ENCODE measurements at regions not wholly inside any gene's neighbourhood (a gene's known extent, or its start where the extent isn't known, plus 50 kb on each side); places are given as distances from the start of the nearest gene placed in this dataset.
"Not testable (repeated sequence)": the region's sequence is repeated elsewhere in the genome, so short reads cannot be mapped to it uniquely, and the experiment has no call there.

- DNase-seq (ENCODE audit: low spot score), result no peak
Measured at GRCh38 chr10:8280946-8281345, 226.5 kb downstream of the GATA3 start.

- no peak for DNase-seq (ENCODE audit: low spot score)
Measured at GRCh38 chr10:8282340-8282739, 227.9 kb downstream of the GATA3 start.

- no peak for DNase-seq (ENCODE audit: low spot score)
Measured at GRCh38 chr10:8283166-8283905, 228.8 kb downstream of the GATA3 start.

DNA sequence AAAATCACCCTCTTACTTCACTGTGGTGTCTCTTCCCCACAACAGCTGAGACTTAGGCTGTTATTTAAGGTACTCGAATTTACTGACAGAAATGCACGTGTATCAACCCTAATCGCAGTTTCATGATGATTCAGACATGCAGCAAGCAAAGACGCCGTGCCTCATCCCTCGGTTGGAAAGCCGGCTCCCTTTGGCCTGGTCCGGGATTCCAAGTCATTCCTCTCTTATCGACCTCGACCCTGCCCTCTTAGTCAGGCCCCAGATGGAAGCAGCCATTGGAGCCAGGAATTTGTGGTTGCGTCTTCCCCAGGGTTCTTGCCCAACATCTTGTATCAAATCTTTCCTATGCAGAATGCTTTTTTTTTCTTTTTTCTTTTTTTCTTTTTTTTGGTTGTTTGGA is 229.5 kb downstream of the GATA3 start:
- no peak for DNase-seq (ENCODE audit: low spot score)

DNA sequence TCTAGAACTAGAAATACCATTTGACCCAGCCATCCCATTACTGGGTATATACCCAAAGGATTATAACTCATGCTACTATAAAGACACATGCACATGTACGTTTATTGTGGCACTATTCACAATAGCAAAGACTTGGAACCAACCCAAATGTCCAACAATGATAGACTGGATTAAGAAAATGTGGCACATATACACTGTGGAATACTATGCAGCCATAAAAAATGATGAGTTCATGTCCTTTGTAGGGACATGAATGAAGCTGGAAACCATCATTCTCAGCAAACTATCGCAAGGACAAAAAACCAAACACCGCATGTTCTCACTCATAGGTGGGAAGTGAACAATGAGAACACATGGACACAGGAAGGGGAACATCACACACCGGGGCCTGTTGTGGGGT is 231.5 kb downstream of the GATA3 start:
- DNase-seq (ENCODE audit: low spot score), result not testable (repeated sequence)

DNA sequence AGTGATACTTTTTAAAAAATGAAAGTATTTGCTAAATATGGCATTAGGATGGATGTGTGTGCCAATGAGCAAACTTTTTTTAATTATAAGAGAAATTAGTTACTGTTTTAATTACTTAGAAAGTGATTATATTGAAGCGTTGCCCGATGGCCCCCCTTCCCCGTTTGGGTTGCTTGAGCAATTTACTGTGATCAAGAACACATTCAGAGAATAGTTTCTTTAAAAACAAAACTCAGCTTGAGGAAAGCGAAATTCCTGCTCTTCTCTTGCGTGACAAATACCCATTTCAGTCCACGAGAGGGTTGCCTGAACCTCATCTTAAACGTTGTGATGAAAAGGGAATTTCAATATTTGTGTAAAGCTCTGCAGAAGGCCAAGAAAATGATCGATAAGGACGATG is 234.1 kb downstream of the GATA3 start:
- no peak for DNase-seq (ENCODE audit: low spot score)

- DNase-seq (ENCODE audit: low spot score), result no peak
Measured at GRCh38 chr10:8289186-8289924, 234.9 kb downstream of the GATA3 start.

DNA sequence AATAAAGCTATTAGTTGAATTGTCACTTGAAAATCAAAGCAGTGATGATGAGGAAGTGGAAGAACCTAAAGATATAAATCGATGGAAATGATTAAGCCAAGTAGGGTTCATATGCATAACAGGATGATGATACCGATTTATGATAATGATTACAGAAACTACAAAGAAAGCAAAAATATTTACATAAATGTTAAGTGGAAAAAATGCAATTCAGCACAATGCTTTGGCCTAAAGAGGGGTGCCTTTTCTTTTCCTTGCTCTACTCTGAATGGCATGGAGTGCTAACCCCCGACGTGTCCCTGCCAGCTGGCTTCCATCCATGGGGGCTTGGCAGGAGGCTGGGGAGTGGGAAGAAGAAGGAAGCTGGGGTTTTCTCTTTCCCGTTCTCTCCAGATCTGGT is 240.3 kb downstream of the GATA3 start:
- DNase-seq (ENCODE audit: low spot score), result no peak

- DNase-seq (ENCODE audit: low spot score), result no peak
Measured at GRCh38 chr10:8295311-8295710, 240.8 kb downstream of the GATA3 start.

GRCh38 chr10:8296090-8296733 is 241.7 kb downstream of the GATA3 start:
- no peak for DNase-seq (ENCODE audit: low spot score)

- no peak for DNase-seq (ENCODE audit: low spot score)
Measured at GRCh38 chr10:8296734-8297101, 242.2 kb downstream of the GATA3 start.

GRCh38 chr10:8297107-8297506 is 242.6 kb downstream of the GATA3 start:
- DNase-seq (ENCODE audit: low spot score), result no peak

GRCh38 chr10:8297959-8298358 is 243.5 kb downstream of the GATA3 start:
- DNase-seq (ENCODE audit: low spot score), result no peak

- no peak for DNase-seq (ENCODE audit: low spot score)
Measured at GRCh38 chr10:8298896-8299570, 244.5 kb downstream of the GATA3 start.

- DNase-seq (ENCODE audit: low spot score), result no peak
Measured at GRCh38 chr10:8300925-8301324, 246.4 kb downstream of the GATA3 start.

DNA sequence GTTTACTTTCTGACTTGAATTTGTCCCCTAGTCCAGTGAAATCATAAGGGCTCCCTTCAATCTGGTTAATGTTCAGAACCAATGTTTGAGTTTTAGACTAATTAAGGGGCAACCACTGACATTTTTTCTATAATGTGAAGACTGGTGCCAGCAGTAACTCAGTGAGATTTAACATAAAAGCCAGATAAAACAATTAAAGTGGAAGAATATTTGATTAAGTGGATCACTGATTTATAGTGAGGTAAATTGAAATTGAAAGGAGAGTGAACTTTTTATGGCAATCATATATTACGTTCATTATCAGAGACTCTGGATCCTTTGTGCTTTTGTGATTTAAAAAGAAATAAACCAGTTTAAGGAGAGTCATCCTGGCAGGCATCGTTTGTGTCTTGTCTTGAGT is 246.8 kb downstream of the GATA3 start:
- no peak for DNase-seq (ENCODE audit: low spot score)

GRCh38 chr10:8301831-8302230 is 247.3 kb downstream of the GATA3 start:
- no peak for DNase-seq (ENCODE audit: low spot score)

DNA sequence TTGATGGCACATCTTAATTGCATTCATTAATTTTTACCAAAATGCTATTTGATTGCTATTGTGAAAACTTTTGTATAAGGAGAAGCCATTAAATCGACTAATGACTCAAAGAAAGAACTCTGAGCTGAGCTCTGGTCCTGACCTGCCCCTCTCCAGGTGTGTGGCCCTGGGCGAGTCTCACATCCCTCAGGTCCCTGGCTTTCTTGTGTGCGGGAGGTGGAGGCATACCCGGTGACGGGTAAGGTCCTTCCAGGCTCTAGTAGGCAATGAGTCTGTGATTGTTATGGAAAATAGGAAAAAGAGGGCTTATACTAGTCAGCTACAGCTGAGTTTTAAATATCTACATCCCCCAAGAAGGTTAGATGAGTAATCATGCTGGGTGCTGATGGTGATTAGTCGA is 248.1 kb downstream of the GATA3 start:
- no peak for DNase-seq (ENCODE audit: low spot score)

GRCh38 chr10:8304861-8305260 is 250.4 kb downstream of the GATA3 start:
- no peak for DNase-seq (ENCODE audit: low spot score)

GRCh38 chr10:8305876-8306652 is 251.6 kb downstream of the GATA3 start:
- no peak for DNase-seq (ENCODE audit: low spot score)

GRCh38 chr10:8306685-8307364 is 252.3 kb downstream of the GATA3 start:
- DNase-seq (ENCODE audit: low spot score), result peak; percentile 49

Data from activated CD4-positive, alpha-beta T cell treated with anti-CD3 and anti-CD28 coated beads, Interleukin-2, Interleukin-4, amounts not matched to agents 100 ng/mL and 50 ng/mL, durations not matched to agents 16 hours and 8 hours (primary cell).